Aorta (tissue), 5 donors: ENCODE measurements at regions not wholly inside any gene's neighbourhood (a gene's known extent, or its start where the extent isn't known, plus 50 kb on each side); places are given as distances from the start of the nearest gene placed in this dataset.

ENCODE experiments used
- ATAC-seq: fragments of 200-7000 bp; cut with Tn5 transposase; one replicate; pipeline ENCODE4 v1.9.1; 2022; ENCODE audit warnings: moderate library complexity; ENCODE audit not compliant: low FRiP score
- DNase-seq, 2 donors: peaks; one replicate each; pipeline ENCODE4 v3.0.0-alpha.2; 2020
- H3K27ac ChIP-seq, 2 donors: one replicate each; pipeline ENCODE4 v1.5.1; 2013; ENCODE audit warnings: low read length in 2 of 2, mild to moderate bottlenecking in 2 of 2, moderate library complexity in 2 of 2, control low read depth in 1 of 2, inconsistent platforms in 1 of 2, low read depth in 1 of 2
- H3K27me3 ChIP-seq, 2 donors: one replicate each; pipeline ENCODE4 v1.6.1; 2013; ENCODE audit warnings: control low read depth in 1 of 2, low read length in 1 of 2, mild to moderate bottlenecking in 1 of 2, moderate library complexity in 1 of 2; ENCODE audit not compliant: insufficient read depth in 2 of 2, control insufficient read depth in 1 of 2
- H3K36me3 ChIP-seq, 2 donors: one replicate each; pipeline ENCODE4 v1.6.1; 2013; ENCODE audit warnings: control low read depth in 1 of 2, low read length in 1 of 2, mild to moderate bottlenecking in 1 of 2; ENCODE audit not compliant: insufficient read depth in 2 of 2, control insufficient read depth in 1 of 2
- H3K4me1 ChIP-seq, 2 donors: one replicate each; pipeline ENCODE4 v1.6.1; 2013; ENCODE audit warnings: low read length in 2 of 2, control low read depth in 1 of 2, mild to moderate bottlenecking in 1 of 2, moderate library complexity in 1 of 2; ENCODE audit not compliant: insufficient read depth in 2 of 2, control insufficient read depth in 1 of 2
- H3K4me3 ChIP-seq, 2 donors: one replicate each; pipeline ENCODE4 v1.5.1; 2013; ENCODE audit warnings: low read length in 2 of 2, control low read depth in 1 of 2, mild to moderate bottlenecking in 1 of 2
- H3K9me3 ChIP-seq: one replicate; pipeline ENCODE4 v1.6.1; 2013; ENCODE audit warnings: mild to moderate bottlenecking, low read length; ENCODE audit not compliant: control insufficient read depth
- WGBS, 2 donors: extraction: QIAGEN DNeasy Blood & Tissue Kit; methylation state at CpG; one replicate each; pipeline ENCODE4 v1.1.7; 2013; 5-methylcytosine and 5-hydroxymethylcytosine counted together
- intact Hi-C, 2 donors: fragments of 100-400 bp; cut with DNase I; formaldehyde crosslinking; loops; one replicate each; pipeline versions ENCODE4 v1.14.2 to v1.15.0; 2022
- donor health status: healthy with polysubstance abuse.
- donor health status: Bipolar disorder and iron deficiency.
- donor health status: DM: no; HTN: no; CAD: no.
- donor health status: DM: no; HTN: no; CAD: no.
- donor health status: DM: yes; HTN: yes; CAD: no.

DNA sequence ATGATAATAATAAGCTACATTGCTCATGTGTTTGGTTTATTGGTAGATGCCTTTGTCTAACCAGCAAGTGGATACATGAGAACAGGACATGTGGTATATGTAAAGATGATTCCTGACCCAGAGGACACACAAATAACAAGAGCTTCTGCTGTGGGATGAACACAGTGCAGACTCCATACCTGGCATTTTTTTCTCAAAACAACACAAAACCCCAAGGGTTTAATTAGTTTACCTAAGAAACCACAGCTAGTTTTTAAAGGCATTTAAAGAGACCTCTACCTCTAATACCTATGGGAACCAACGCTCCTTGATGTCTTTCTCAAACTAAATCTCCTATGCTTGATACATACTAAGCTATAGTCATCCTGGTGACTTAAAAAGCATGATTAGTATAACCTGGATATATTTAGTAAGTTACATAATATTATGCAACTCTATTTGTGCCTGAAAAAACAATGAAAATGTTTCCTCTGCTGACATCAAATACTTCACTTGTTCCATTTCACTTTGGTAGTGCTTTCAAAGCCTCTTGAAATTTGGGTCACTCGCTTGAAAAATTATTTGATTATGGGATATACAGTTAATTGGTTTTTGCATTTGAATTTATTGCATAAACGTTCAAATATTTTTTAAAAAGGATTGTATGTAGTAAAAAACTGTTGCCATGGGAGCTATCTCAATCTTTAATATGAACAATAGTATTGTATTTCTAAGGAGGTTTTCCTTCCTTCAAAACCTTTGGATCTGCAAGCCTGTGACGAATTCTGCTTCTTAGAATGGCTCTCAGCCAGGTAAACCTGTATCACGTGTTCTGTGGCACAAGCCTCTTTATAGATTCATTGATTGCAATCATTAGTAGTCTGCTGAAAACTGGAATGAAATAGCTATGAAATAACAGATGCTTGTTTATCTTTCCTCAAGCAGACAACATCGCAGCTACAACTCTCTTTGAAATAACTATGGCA is 233.0 kb upstream of the KCNMB2 start:
- Histone ChIP-seq H3K4me3 (no peak overlapping the region), H3K27me3 (no peaks in the 10 kb centered on the region), H3K9me3 (no peaks in the 10 kb centered on the region), H3K27ac (no peak overlapping the region), H3K36me3 (no peaks in the 10 kb centered on the region), H3K4me1 (peaks cover 0 to 2% of the 10 kb centered on the region in 2 donors)
- 41 to 50% methylated on average over 6 of the region's 6 CpGs for WGBS, 2 donors
- intact Hi-C loops: no loop called here
- DNase-seq: no peak
- no peak for ATAC-seq

- DNase-seq (no peak), ATAC-seq (no peak)
- intact Hi-C loops: no loop called here
- Histone ChIP-seq H3K27me3 (no peaks in the 10 kb centered on the region), H3K9me3 (no peaks in the 10 kb centered on the region), H3K27ac (no peak overlapping the region), H3K36me3 (no peaks in the 10 kb centered on the region), H3K4me3 (no peak overlapping the region), H3K4me1 (peaks cover 0 to 2% of the 10 kb centered on the region in 2 donors)
- WGBS, 2 donors: 91 to 95% methylated on average over 1 of the region's 1 CpG
Observed at GRCh38 chr3:178304758-178305467, 231.3 kb upstream of the KCNMB2 start.

DNA sequence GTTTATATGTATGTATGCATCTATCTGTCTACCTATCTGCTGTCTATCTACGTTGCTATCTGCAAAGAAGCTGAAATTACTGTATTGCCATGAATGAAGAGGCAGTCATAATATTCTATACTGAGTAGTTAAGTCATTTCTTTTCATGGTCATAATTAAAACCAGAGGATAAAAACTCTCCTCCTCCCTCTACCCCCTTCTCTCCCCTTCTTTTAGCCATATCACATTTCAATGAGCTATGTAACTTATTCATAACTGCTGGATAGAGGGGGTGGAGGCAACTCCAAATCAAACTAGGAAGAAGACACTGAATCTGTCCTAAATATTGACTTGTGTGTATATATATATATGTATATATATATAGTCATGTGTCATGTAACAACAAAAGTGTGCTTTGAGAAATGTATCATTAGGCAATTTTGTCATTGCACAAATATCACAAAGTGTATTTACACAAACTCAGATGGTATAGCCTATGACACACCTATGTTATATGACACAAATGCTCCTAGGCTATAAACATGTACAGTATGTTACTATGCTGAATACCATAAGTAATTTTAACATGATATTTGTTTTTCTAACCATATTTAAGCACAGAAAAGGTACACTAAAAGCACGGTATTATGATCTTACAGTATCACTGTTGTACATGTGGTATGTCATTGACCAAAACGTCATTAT is 229.7 kb upstream of the KCNMB2 start:
- no peak overlapping the region for H3K4me3 ChIP-seq
- ATAC-seq (no peak), DNase-seq (no peak)
- no peaks in the 10 kb centered on the region for H3K27me3 ChIP-seq
- no peak overlapping the region for H3K27ac ChIP-seq
- WGBS, 2 donors: 85 to 90% methylated on average over 3 of the region's 3 CpGs
- no peaks in the 10 kb centered on the region for H3K36me3 ChIP-seq
- H3K9me3 ChIP-seq: no peaks in the 10 kb centered on the region
- peaks cover 0 to 2% of the 10 kb centered on the region in 2 donors for H3K4me1 ChIP-seq
- intact Hi-C loops: no loop called here

DNA sequence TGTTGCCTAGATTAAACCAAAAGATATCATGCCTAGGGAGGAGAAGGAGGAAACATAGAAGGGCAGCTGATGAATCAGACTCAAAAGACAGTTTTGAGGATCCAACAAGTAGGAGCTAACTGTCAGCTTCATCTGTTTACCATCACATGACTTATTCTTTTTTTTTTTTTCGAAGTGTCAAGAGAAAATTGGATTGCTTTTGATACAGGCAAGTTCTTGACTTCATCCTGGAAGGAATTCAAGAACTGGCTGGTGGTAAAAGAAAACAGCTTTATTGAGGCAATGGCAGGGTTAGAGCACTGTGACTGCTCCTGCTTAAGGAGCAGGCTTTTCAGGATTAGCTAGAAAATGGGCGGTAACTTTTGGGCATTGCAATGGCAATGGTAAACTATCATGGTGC is 227.5 kb upstream of the KCNMB2 start:
- H3K4me1 ChIP-seq: no peaks in the 10 kb centered on the region
- 64 to 69% methylated on average over 2 of the region's 2 CpGs for WGBS, 2 donors
- no peaks in the 10 kb centered on the region for H3K27me3 ChIP-seq
- DNase-seq: no peak
- no peak overlapping the region for H3K27ac ChIP-seq
- H3K36me3 ChIP-seq: no peaks in the 10 kb centered on the region
- intact Hi-C loops: no loop called here
- ATAC-seq: no peak
- H3K9me3 ChIP-seq: no peaks in the 10 kb centered on the region
- no peak overlapping the region for H3K4me3 ChIP-seq

GRCh38 chr3:178310949-178311348 is 225.3 kb upstream of the KCNMB2 start:
- Histone ChIP-seq H3K9me3 (no peaks in the 10 kb centered on the region), H3K4me1 (no peaks in the 10 kb centered on the region), H3K36me3 (no peaks in the 10 kb centered on the region), H3K4me3 (no peak overlapping the region), H3K27me3 (no peaks in the 10 kb centered on the region), H3K27ac (no peak overlapping the region)
- DNase-seq (no peak), ATAC-seq (no peak)
- intact Hi-C loops: no loop called here

DNA sequence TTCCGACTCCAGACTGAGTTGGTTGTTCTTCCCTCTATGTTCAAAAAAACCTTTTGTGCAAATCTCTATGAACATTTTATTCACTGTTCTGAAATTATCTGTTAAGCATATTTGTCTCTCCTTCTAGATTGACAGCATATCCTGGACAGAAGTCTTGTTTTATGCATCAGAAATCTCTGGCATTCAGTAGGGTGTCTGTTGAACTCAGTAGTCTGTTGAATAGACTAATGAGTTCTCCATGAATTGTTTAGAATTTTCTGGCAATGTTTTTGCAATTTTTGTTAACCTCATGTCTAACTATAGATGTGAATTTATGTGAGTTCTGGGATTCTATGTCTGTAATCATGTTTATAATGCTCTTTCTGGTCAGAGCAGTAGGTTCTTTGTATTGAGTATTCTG is 222.5 kb upstream of the KCNMB2 start:
- Histone ChIP-seq H3K27ac (no peak overlapping the region), H3K9me3 (no peaks in the 10 kb centered on the region), H3K4me3 (no peak overlapping the region), H3K36me3 (no peaks in the 10 kb centered on the region), H3K27me3 (no peaks in the 10 kb centered on the region), H3K4me1 (no peaks in the 10 kb centered on the region)
- no peak for DNase-seq
- WGBS, 2 donors: 95 to 100% methylated on average over 1 of the region's 1 CpG
- intact Hi-C loops: no loop called here
- ATAC-seq: no peak

DNA sequence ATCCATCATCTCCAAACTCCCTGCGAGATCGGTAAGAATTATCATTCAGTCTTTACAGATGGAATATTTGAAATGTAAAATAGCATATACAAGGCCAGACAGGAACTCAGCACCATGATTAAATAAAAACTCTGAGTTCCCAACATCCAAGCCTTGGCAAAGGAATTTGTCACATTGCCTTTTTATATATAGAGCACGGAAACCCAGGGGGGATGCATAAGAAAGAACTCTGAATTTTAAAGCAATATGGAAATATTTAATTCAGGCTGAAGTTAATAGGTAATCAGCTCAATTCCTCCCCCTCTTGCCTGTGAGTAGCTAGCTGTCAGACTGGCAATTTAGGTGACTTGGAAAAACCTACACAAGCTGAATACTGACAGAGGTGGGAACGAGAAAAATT is 217.9 kb upstream of the KCNMB2 start:
- Histone ChIP-seq H3K9me3 (no peaks in the 10 kb centered on the region), H3K36me3 (no peaks in the 10 kb centered on the region), H3K4me1 (peaks cover 0 to 4% of the 10 kb centered on the region in 2 donors), H3K27ac (no peak overlapping the region), H3K4me3 (no peak overlapping the region), H3K27me3 (no peaks in the 10 kb centered on the region)
- intact Hi-C loops: no loop called here
- no peak for DNase-seq
- ATAC-seq: no peak
- WGBS, 2 donors: 59 to 72% methylated on average over 4 of the region's 4 CpGs

GRCh38 chr3:178318941-178319816 is 217.1 kb upstream of the KCNMB2 start:
- ATAC-seq (no peak), DNase-seq (no peak)
- intact Hi-C loops: no loop called here
- Histone ChIP-seq H3K27ac (no peak overlapping the region), H3K9me3 (no peaks in the 10 kb centered on the region), H3K4me3 (no peak overlapping the region), H3K36me3 (no peaks in the 10 kb centered on the region), H3K4me1 (peaks cover 0 to 4% of the 10 kb centered on the region in 2 donors), H3K27me3 (no peaks in the 10 kb centered on the region)
- whole genome bisulfite sequencing, 2 donors: 78 to 79% methylated on average over 5 of the region's 5 CpGs
